Hippocampal formation (tissue), 2 donors: ENCODE measurements at regions not wholly inside any gene's neighbourhood (a gene's known extent, or its start where the extent isn't known, plus 50 kb on each side); places are given as distances from the start of the nearest gene placed in this dataset.

ENCODE experiments used
- DNase-seq, 2 donors: peaks; one replicate each; lab custom pipeline; 2025; lab: John Stamatoyannopoulos, UW

GRCh38 chr4:123573866-123574508, 177.4 kb downstream of the SPRY1 start:
- no peak for DNase-seq

GRCh38 chr4:123575291-123575690, 178.7 kb downstream of the SPRY1 start:
- DNase-seq = no peak

- DNase-seq = no peak
These were observed 180.8 kb downstream of the SPRY1 start for GRCh38 chr4:123577225-123577906.

- DNase-seq = no peak
These were observed 181.9 kb downstream of the SPRY1 start for GRCh38 chr4:123578276-123579029.

- no peak for DNase-seq
These were observed 183.4 kb downstream of the SPRY1 start for GRCh38 chr4:123579961-123580360.

- DNase-seq = no peak
These were observed 184.5 kb downstream of the SPRY1 start for GRCh38 chr4:123580981-123581664.

- no peak for DNase-seq
These were observed 185.2 kb downstream of the SPRY1 start for GRCh38 chr4:123581802-123582201.

- DNase-seq = no peak
These were observed 186.4 kb downstream of the SPRY1 start for GRCh38 chr4:123583043-123583442.

- no peak for DNase-seq
These were observed 188.5 kb downstream of the SPRY1 start for GRCh38 chr4:123585111-123585510.

- DNase-seq = no peak
These were observed 191.4 kb downstream of the SPRY1 start for GRCh38 chr4:123587983-123588494.

- no peak for DNase-seq
These were observed 192.1 kb downstream of the SPRY1 start for GRCh38 chr4:123588631-123589241.

- DNase-seq = no peak
These were observed 192.7 kb downstream of the SPRY1 start for GRCh38 chr4:123589301-123589700.

- DNase-seq = no peak
These were observed 195.3 kb downstream of the SPRY1 start for GRCh38 chr4:123591875-123592274.

GRCh38 chr4:123593655-123594054, 197.1 kb downstream of the SPRY1 start:
- no peak for DNase-seq

GRCh38 chr4:123596805-123597204, 200.2 kb downstream of the SPRY1 start:
- DNase-seq = no peak

- DNase-seq = no peak
These were observed 201.0 kb downstream of the SPRY1 start for GRCh38 chr4:123597586-123597985.

GRCh38 chr4:123598331-123598730, 201.7 kb downstream of the SPRY1 start:
- DNase-seq = no peak

GRCh38 chr4:123599061-123599919, 202.7 kb downstream of the SPRY1 start:
- DNase-seq = no peak

GRCh38 chr4:123599920-123600810, 203.6 kb downstream of the SPRY1 start:
- DNase-seq = peak; percentile 15 to 60
